Type B pancreatic cell (in vitro differentiated cells): ENCODE measurements at regions not wholly inside any gene's neighbourhood (a gene's known extent, or its start where the extent isn't known, plus 50 kb on each side); places are given as distances from the start of the nearest gene placed in this dataset.

Experiments used
- DNase-seq: peaks from one replicate; pipeline ENCODE4 v3.0.0; 2021; ENCODE audit warnings: mixed read lengths; ENCODE audit not compliant: unreplicated experiment; ENCODE audit errors: extremely low spot score
- H3K27ac Mint-ChIP-seq: 2 replicates; pipeline ENCODE4 v1.8.0; 2021; ENCODE audit warnings: mild to moderate bottlenecking, mixed read lengths
- H3K27me3 Mint-ChIP-seq: 2 replicates; pipeline ENCODE4 v1.8.0; 2021; ENCODE audit warnings: mixed read lengths
- H3K36me3 Mint-ChIP-seq: 2 replicates; pipeline ENCODE4 v1.8.0; 2021; ENCODE audit warnings: mixed read lengths
- H3K4me1 Mint-ChIP-seq: one replicate; pipeline ENCODE4 v1.8.0; 2021; ENCODE audit warnings: mixed read lengths; ENCODE audit not compliant: unreplicated experiment
- H3K4me3 Mint-ChIP-seq: 2 replicates; pipeline ENCODE4 v1.8.0; 2021; ENCODE audit warnings: mild to moderate bottlenecking, mixed read lengths
- H3K9me3 Mint-ChIP-seq: 2 replicates; pipeline ENCODE4 v1.8.0; 2021; ENCODE audit warnings: mixed read lengths
- CTCF ChIP-seq: fragments of 200-600 bp; sonication (generic); conservative IDR thresholded peaks from 2 replicates; pipeline ENCODE4 v1.5.0; 2021; ENCODE audit warnings: antibody characterized with exemption, mild to moderate bottlenecking

- H3K27me3 Mint-ChIP-seq: peaks cover 6% of the 10 kb centered on the region
- no peak overlapping the region for H3K4me3 Mint-ChIP-seq
- peaks cover 5% of the 10 kb centered on the region for H3K9me3 Mint-ChIP-seq
- TF ChIP-seq CTCF: no peak
- no peak for DNase-seq
- H3K36me3 Mint-ChIP-seq: peaks cover 4% of the 10 kb centered on the region
- no peak overlapping the region for H3K27ac Mint-ChIP-seq
- peaks cover 9% of the 10 kb centered on the region for H3K4me1 Mint-ChIP-seq
These were observed 497.8 kb downstream of the HS3ST4 start for GRCh38 chr16:26189536-26189935.

- no peak overlapping the region for H3K4me3 Mint-ChIP-seq
- peaks cover 4% of the 10 kb centered on the region for H3K36me3 Mint-ChIP-seq
- H3K27me3 Mint-ChIP-seq: peaks cover 9% of the 10 kb centered on the region
- H3K4me1 Mint-ChIP-seq: peaks cover 5% of the 10 kb centered on the region
- DNase-seq: no peak
- no peaks in the 10 kb centered on the region for H3K9me3 Mint-ChIP-seq
- no peak for TF ChIP-seq CTCF
- no peak overlapping the region for H3K27ac Mint-ChIP-seq
These were observed 502.8 kb downstream of the HS3ST4 start for GRCh38 chr16:26194526-26194925.

- Mint-ChIP-seq H3K9me3 (no peaks in the 10 kb centered on the region), H3K4me1 (peaks cover 4% of the 10 kb centered on the region), H3K4me3 (no peak overlapping the region), H3K27me3 (peaks cover 9% of the 10 kb centered on the region), H3K27ac (no peak overlapping the region), H3K36me3 (peaks cover 4% of the 10 kb centered on the region)
- DNase-seq: no peak
- no peak for TF ChIP-seq CTCF
These were observed 503.5 kb downstream of the HS3ST4 start for GRCh38 chr16:26195225-26195624.

GRCh38 chr16:26196310-26196709, 504.6 kb downstream of the HS3ST4 start:
- DNase-seq: no peak
- peaks cover 4% of the 10 kb centered on the region for H3K4me1 Mint-ChIP-seq
- peaks cover 9% of the 10 kb centered on the region for H3K27me3 Mint-ChIP-seq
- no peak overlapping the region for H3K4me3 Mint-ChIP-seq
- peaks cover 4% of the 10 kb centered on the region for H3K36me3 Mint-ChIP-seq
- no peaks in the 10 kb centered on the region for H3K9me3 Mint-ChIP-seq
- no peak for TF ChIP-seq CTCF
- H3K27ac Mint-ChIP-seq: no peak overlapping the region

- no peaks in the 10 kb centered on the region for H3K9me3 Mint-ChIP-seq
- DNase-seq: no peak
- no peak overlapping the region for H3K27ac Mint-ChIP-seq
- peaks cover 4% of the 10 kb centered on the region for H3K36me3 Mint-ChIP-seq
- no peak for TF ChIP-seq CTCF
- H3K27me3 Mint-ChIP-seq: peaks cover 9% of the 10 kb centered on the region
- no peak overlapping the region for H3K4me3 Mint-ChIP-seq
- H3K4me1 Mint-ChIP-seq: peaks cover 4% of the 10 kb centered on the region
These were observed 505.0 kb downstream of the HS3ST4 start for GRCh38 chr16:26196802-26197201.

GRCh38 chr16:26197707-26198106, 505.9 kb downstream of the HS3ST4 start:
- Mint-ChIP-seq H3K27me3 (peaks cover 9% of the 10 kb centered on the region), H3K4me1 (peaks cover 4% of the 10 kb centered on the region), H3K4me3 (no peak overlapping the region), H3K36me3 (peaks cover 4% of the 10 kb centered on the region), H3K27ac (no peak overlapping the region), H3K9me3 (no peaks in the 10 kb centered on the region)
- TF ChIP-seq CTCF: no peak
- DNase-seq: no peak
